ENCODE measurements at regions not wholly inside any gene's neighbourhood (a gene's known extent, or its start where the extent isn't known, plus 50 kb on each side); places are given as distances from the start of the nearest gene placed in this dataset.

DNA sequence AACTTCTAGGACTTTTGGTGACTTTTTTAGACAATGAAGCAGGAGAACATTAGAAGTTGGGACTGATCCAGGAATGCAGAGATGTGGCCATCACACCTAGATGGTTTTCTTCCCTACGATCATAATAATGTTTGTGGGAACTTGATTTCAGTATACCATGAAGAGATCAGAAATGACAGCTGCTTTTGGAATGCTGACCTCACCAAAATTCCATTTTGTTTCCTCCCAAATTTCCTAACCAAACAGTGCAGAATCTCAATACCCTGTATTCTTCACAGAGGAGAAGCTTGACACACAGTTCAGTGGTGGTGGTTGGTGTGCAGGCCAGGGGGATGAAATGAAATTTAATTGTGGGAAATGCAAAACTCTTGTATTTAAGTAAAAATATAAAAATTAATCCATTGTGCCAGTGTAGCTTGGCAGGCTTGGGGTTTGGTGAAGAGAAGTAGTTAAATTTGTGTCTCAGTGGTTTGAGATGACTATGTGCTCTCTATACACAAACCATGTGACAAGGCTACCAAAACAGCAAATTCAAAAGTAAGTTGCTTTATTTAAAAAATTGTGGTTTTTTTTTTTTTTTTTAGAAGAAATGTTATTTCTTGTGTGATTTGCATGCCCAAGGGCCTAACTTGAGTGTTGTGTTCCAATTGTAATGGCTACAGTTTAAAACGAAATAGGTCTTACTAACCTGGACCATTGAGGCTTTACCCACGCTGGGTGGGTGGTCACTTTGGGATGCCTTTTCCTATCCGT is 252.4 kb downstream of the LPIN1 start:
- TF ChIP-seq CTCF (IDR thresholded peaks at IDR 0.05; ENCODE audit: insufficient read depth, low read length, poor library complexity, severe bottlenecking) = no peak
- no peaks in the 10 kb centered on the region for H3K36me3 ChIP-seq (ENCODE audit: control insufficient read depth, insufficient read depth, low read length)
- H3K27me3 ChIP-seq (ENCODE audit: control insufficient read depth, insufficient read depth, low read length) = no peaks in the 10 kb centered on the region
- no peak for DNase-seq (ENCODE audit: low read depth)
- H3K4me3 ChIP-seq (ENCODE audit: low read depth, low read length) = no peak overlapping the region

GRCh38 chr2:12001621-12002020 is 255.2 kb downstream of the LPIN1 start:
- H3K4me3 ChIP-seq (ENCODE audit: low read depth, low read length) = no peak overlapping the region
- TF ChIP-seq CTCF (IDR thresholded peaks at IDR 0.05; ENCODE audit: insufficient read depth, low read length, poor library complexity, severe bottlenecking) = no peak

GRCh38 chr2:12002215-12002614 is 255.8 kb downstream of the LPIN1 start:
- H3K4me3 ChIP-seq (ENCODE audit: low read depth, low read length) = no peak overlapping the region
- no peaks in the 10 kb centered on the region for H3K27me3 ChIP-seq (ENCODE audit: control insufficient read depth, insufficient read depth, low read length)
- DNase-seq (ENCODE audit: low read depth) = no peak
- no peak for TF ChIP-seq CTCF (IDR thresholded peaks at IDR 0.05; ENCODE audit: insufficient read depth, low read length, poor library complexity, severe bottlenecking)
- H3K36me3 ChIP-seq (ENCODE audit: control insufficient read depth, insufficient read depth, low read length) = no peaks in the 10 kb centered on the region

More at GRCh38 chr2:12001621-12002020, 255.2 kb downstream of the LPIN1 start:
- DNase-seq (ENCODE audit: low read depth) = no peak
- H3K27me3 ChIP-seq (ENCODE audit: control insufficient read depth, insufficient read depth, low read length) = no peaks in the 10 kb centered on the region
- H3K36me3 ChIP-seq (ENCODE audit: control insufficient read depth, insufficient read depth, low read length) = no peaks in the 10 kb centered on the region

- no peaks in the 10 kb centered on the region for H3K27me3 ChIP-seq (ENCODE audit: control insufficient read depth, insufficient read depth, low read length)
- H3K4me3 ChIP-seq (ENCODE audit: low read depth, low read length) = no peak overlapping the region
- no peak for DNase-seq (ENCODE audit: low read depth)
- no peak for TF ChIP-seq CTCF (IDR thresholded peaks at IDR 0.05; ENCODE audit: insufficient read depth, low read length, poor library complexity, severe bottlenecking)
- H3K36me3 ChIP-seq (ENCODE audit: control insufficient read depth, insufficient read depth, low read length) = no peaks in the 10 kb centered on the region
These were observed 258.3 kb downstream of the LPIN1 start for GRCh38 chr2:12004713-12005112.

DNA sequence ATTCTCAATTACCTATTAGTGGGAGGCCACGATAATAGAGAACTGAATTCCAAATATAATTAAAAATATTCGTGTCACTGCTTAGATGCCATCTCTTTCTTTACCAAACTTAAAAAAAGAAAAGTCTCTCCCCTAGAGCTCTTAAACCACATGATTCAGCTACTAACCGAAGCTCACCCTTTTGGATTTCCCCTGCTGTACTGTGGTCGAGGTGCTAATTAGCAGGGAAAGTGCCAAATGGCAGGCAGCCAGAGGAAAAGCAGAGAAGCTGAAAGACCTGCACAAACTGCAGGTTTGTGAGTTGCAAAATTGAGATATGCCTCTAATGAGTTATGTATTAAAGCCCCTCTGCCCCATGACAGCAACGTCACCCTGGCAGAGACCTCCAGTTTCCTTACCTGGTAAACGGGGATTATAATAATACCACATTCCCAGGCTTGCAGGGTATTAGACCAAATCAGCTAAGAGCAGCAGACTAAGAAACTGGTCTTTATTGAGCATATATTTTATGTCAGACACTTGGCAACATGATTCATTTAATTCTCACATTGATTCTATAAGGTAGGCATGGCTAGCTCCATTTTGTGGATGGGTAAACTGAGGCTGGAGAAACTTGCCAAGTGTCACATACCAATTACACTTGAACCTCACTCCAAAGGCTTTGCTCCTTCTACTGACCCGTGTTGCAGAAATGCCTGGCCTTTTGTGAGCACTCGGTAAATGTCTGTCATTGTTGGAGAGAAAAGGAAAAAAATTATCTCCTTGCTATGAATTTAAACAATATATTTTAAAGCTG is 259.7 kb downstream of the LPIN1 start:
- DNase-seq (ENCODE audit: low read depth) = peak; percentile 72
- no peaks in the 10 kb centered on the region for H3K36me3 ChIP-seq (ENCODE audit: control insufficient read depth, insufficient read depth, low read length)
- no peak for TF ChIP-seq CTCF (IDR thresholded peaks at IDR 0.05; ENCODE audit: insufficient read depth, low read length, poor library complexity, severe bottlenecking)
- H3K4me3 ChIP-seq (ENCODE audit: low read depth, low read length) = no peak overlapping the region
- no peaks in the 10 kb centered on the region for H3K27me3 ChIP-seq (ENCODE audit: control insufficient read depth, insufficient read depth, low read length)
